ENCODE measurements at regions not wholly inside any gene's neighbourhood (a gene's known extent, or its start where the extent isn't known, plus 50 kb on each side); places are given as distances from the start of the nearest gene placed in this dataset.

GRCh38 chr1:218783916-218784315 lies 389.8 kb upstream of the LYPLAL1 start:
- Histone ChIP-seq H3K9me3 (replicated peaks) (no peaks in the 10 kb centered on the region), H3K36me3 (no peaks in the 10 kb centered on the region), H3K27ac (replicated peaks) (no peak overlapping the region), H3K27me3 (ENCODE audit: low read depth) (no peaks in the 10 kb centered on the region), H3K4me1 (no peaks in the 10 kb centered on the region), H3K4me3 (no peak overlapping the region)
- no peak for DNase-seq
- TF ChIP-seq CTCF (IDR thresholded peaks at IDR 0.05; ENCODE audit: borderline replicate concordance): no peak
- intact Hi-C loops (cut with micrococcal nuclease): no loop called here

GRCh38 chr1:218785928-218786327 lies 387.8 kb upstream of the LYPLAL1 start:
- Histone ChIP-seq H3K4me1 (no peaks in the 10 kb centered on the region), H3K4me3 (no peak overlapping the region), H3K27ac (replicated peaks) (peak overlapping the region; percentile 18), H3K36me3 (no peaks in the 10 kb centered on the region), H3K9me3 (replicated peaks) (no peaks in the 10 kb centered on the region), H3K27me3 (ENCODE audit: low read depth) (no peaks in the 10 kb centered on the region)
- DNase-seq: peak; percentile 36
- intact Hi-C loops (cut with micrococcal nuclease): no loop called here
- no peak for TF ChIP-seq CTCF (IDR thresholded peaks at IDR 0.05; ENCODE audit: borderline replicate concordance)

GRCh38 chr1:218787826-218788225 lies 385.9 kb upstream of the LYPLAL1 start:
- no peaks in the 10 kb centered on the region for H3K4me1 ChIP-seq
- DNase-seq: no peak
- intact Hi-C loops (cut with micrococcal nuclease): no loop called here
- H3K9me3 ChIP-seq (replicated peaks): peaks cover 3% of the 10 kb centered on the region
- H3K27ac ChIP-seq (replicated peaks): no peak overlapping the region
- H3K4me3 ChIP-seq: no peak overlapping the region
- TF ChIP-seq CTCF (IDR thresholded peaks at IDR 0.05; ENCODE audit: borderline replicate concordance): no peak
- H3K36me3 ChIP-seq: no peaks in the 10 kb centered on the region
- H3K27me3 ChIP-seq (ENCODE audit: low read depth): no peaks in the 10 kb centered on the region

GRCh38 chr1:218796773-218797172 lies 376.9 kb upstream of the LYPLAL1 start:
- intact Hi-C loops (cut with micrococcal nuclease): no loop called here
- no peak for TF ChIP-seq CTCF (IDR thresholded peaks at IDR 0.05; ENCODE audit: borderline replicate concordance)

GRCh38 chr1:218802799-218803198 lies 370.9 kb upstream of the LYPLAL1 start:
- Histone ChIP-seq H3K36me3 (no peaks in the 10 kb centered on the region), H3K9me3 (replicated peaks) (peaks cover 15% of the 10 kb centered on the region), H3K27me3 (ENCODE audit: low read depth) (peaks cover under 1% of the 10 kb centered on the region), H3K4me1 (no peaks in the 10 kb centered on the region), H3K4me3 (no peak overlapping the region), H3K27ac (replicated peaks) (no peak overlapping the region)
- DNase-seq: no peak
- intact Hi-C loops (cut with micrococcal nuclease): no loop called here
- TF ChIP-seq CTCF (IDR thresholded peaks at IDR 0.05; ENCODE audit: borderline replicate concordance): no peak

More at GRCh38 chr1:218796773-218797172, 376.9 kb upstream of the LYPLAL1 start:
- no peak overlapping the region for H3K27ac ChIP-seq (replicated peaks)
- no peaks in the 10 kb centered on the region for H3K4me1 ChIP-seq
- no peaks in the 10 kb centered on the region for H3K36me3 ChIP-seq
- H3K27me3 ChIP-seq (ENCODE audit: low read depth): no peaks in the 10 kb centered on the region
- no peaks in the 10 kb centered on the region for H3K9me3 ChIP-seq (replicated peaks)
- no peak overlapping the region for H3K4me3 ChIP-seq
- no peak for DNase-seq

Measured in left ventricle myocardium inferior (tissue), 1 donor.